H1 (cell line): ENCODE measurements at regions not wholly inside any gene's neighbourhood (a gene's known extent, or its start where the extent isn't known, plus 50 kb on each side); places are given as distances from the start of the nearest gene placed in this dataset.

Experiments used
- CTCF ChIA-PET: fragments of 300-600 bp; sonication (Branson Sonifier 250); formaldehyde crosslinking; loops from one replicate; lab custom pipeline; 2021; ENCODE audit not compliant: partially characterized antibody; lab: Charles Lee
- POLR2A ChIA-PET: fragments of 300-600 bp; sonication (Branson Sonifier 250); formaldehyde crosslinking; loops from one replicate; lab custom pipeline; 2021; ENCODE audit warnings: inconsistent platforms; ENCODE audit not compliant: partially characterized antibody; lab: Charles Lee
- DNase-seq, 2 experiments: peaks; one replicate each; pipeline versions ENCODE4 v3.0.0 to v3.0.0-alpha.2; 2010 to 2022; ENCODE audit warnings: low spot score in 2 of 2, low read depth in 1 of 2, mixed read lengths in 1 of 2
- FAIRE-seq: peaks from 2 replicates; lab custom pipeline; 2011; peaks lifted over from hg19 to GRCh38; lab: Jason Lieb, UNC
- H2AFZ ChIP-seq: 2 replicates; pipeline ENCODE4 v1.8.1; 2012; ENCODE audit warnings: low read length, inconsistent platforms
- H2AK5ac ChIP-seq: 2 replicates; pipeline ENCODE4 v1.6.1; 2013; ENCODE audit warnings: low read depth, low read length
- H2BK120ac ChIP-seq: replicated peaks from 2 replicates; pipeline ENCODE3; 2013; ENCODE audit warnings: low read depth, low read length, inconsistent platforms
- H2BK12ac ChIP-seq: 2 replicates; pipeline ENCODE4 v1.6.1; 2013; ENCODE audit warnings: low read depth, low read length
- H2BK15ac ChIP-seq: 2 replicates; pipeline ENCODE4 v1.6.1; 2013; ENCODE audit warnings: low read length
- H2BK20ac ChIP-seq: 2 replicates; pipeline ENCODE4 v1.6.1; 2013; ENCODE audit warnings: low read length
- H2BK5ac ChIP-seq: 2 replicates; pipeline ENCODE4 v1.6.1; 2013; ENCODE audit warnings: low read depth, low read length
- H3K14ac ChIP-seq: 2 replicates; pipeline ENCODE4 v1.6.1; 2013; ENCODE audit warnings: inconsistent platforms; ENCODE audit not compliant: insufficient read length
- H3K18ac ChIP-seq: 2 replicates; pipeline ENCODE4 v1.6.1; 2013; ENCODE audit warnings: low read length; ENCODE audit errors: extremely low read depth
- H3K23ac ChIP-seq: 2 replicates; pipeline ENCODE4 v1.6.1; 2013; ENCODE audit warnings: inconsistent platforms; ENCODE audit not compliant: insufficient read length
- H3K23me2 ChIP-seq: 2 replicates; pipeline ENCODE4 v1.6.1; 2013; ENCODE audit warnings: low read depth, low read length
- H3K27ac ChIP-seq: 2 replicates; pipeline ENCODE4 v1.6.1; 2011; ENCODE audit warnings: low read depth, low read length, inconsistent platforms
- H3K27me3 ChIP-seq, 4 experiments: replicated peaks in 1 of 4; 1 replicate in 1 of 4; 2 replicates in 3 of 4; pipeline versions ENCODE4 v1.6.1 to v1.8.1; 2011 to 2013; ENCODE audit warnings: low read length in 3 of 4, mild to moderate bottlenecking in 3 of 4, inconsistent platforms in 2 of 4, mixed read lengths in 2 of 4, moderate library complexity in 1 of 4; ENCODE audit not compliant: control insufficient read depth in 3 of 4, insufficient read depth in 3 of 4; ENCODE audit errors: extremely low read depth in 1 of 4
- H3K36me3 ChIP-seq, 4 experiments: 2 replicates each; pipeline versions ENCODE4 v1.6.1 to v1.8.1; 2011 to 2013; ENCODE audit warnings: mild to moderate bottlenecking in 4 of 4, low read length in 3 of 4, moderate library complexity in 2 of 4, control low read depth in 1 of 4, inconsistent platforms in 1 of 4; ENCODE audit not compliant: insufficient read depth in 4 of 4, control insufficient read depth in 2 of 4
- H3K4ac ChIP-seq: replicated peaks from 2 replicates; pipeline ENCODE3; 2013; ENCODE audit warnings: low read length, low read depth, mixed read lengths, inconsistent platforms; ENCODE audit not compliant: insufficient read length
- H3K4me1 ChIP-seq, 4 experiments: replicated peaks in 1 of 4; 1 replicate in 1 of 4; 2 replicates in 3 of 4; pipeline versions ENCODE4 v1.6.1 to v1.8.1; 2011 to 2013; ENCODE audit warnings: low read length in 3 of 4, inconsistent platforms in 2 of 4, mixed read lengths in 1 of 4; ENCODE audit not compliant: insufficient read depth in 4 of 4, control insufficient read depth in 3 of 4
- H3K4me2 ChIP-seq, 2 experiments: 2 replicates each; pipeline versions ENCODE4 v1.6.1 to v1.8.1; 2011 to 2013; ENCODE audit warnings: low read depth in 2 of 2, low read length in 2 of 2, control low read depth in 1 of 2, inconsistent platforms in 1 of 2, mild to moderate bottlenecking in 1 of 2; ENCODE audit not compliant: insufficient read depth in 1 of 2
- H3K4me3 ChIP-seq, 4 experiments: fragments of 200-600, 300-600 bp in 1 of 4; sonication (generic), shearing (Covaris generic), sonication (Bioruptor Twin) in 1 of 4; 2 replicates each; pipeline versions ENCODE4 v1.5.1 to v1.8.1; 2011 to 2016; ENCODE audit warnings: low read length in 4 of 4, low read depth in 3 of 4, control low read depth in 2 of 4, inconsistent platforms in 2 of 4, mild to moderate bottlenecking in 2 of 4, mixed read lengths in 1 of 4, moderate library complexity in 1 of 4; ENCODE audit not compliant: insufficient read depth in 2 of 4; ENCODE audit errors: extremely low read depth in 1 of 4
- H3K56ac ChIP-seq: replicated peaks from 2 replicates; pipeline ENCODE3; 2013; ENCODE audit warnings: low read depth, mild to moderate bottlenecking, mixed read lengths, low read length, inconsistent platforms; ENCODE audit not compliant: insufficient read length
- H3K79me1 ChIP-seq: 2 replicates; pipeline ENCODE4 v1.6.1; 2013; ENCODE audit warnings: low read depth, low read length, control low read depth
- H3K79me2 ChIP-seq, 2 experiments: 2 replicates each; pipeline versions ENCODE4 v1.6.1 to v1.8.1; 2012 to 2013; ENCODE audit warnings: low read length in 2 of 2, mild to moderate bottlenecking in 2 of 2, inconsistent platforms in 1 of 2; ENCODE audit not compliant: insufficient read depth in 2 of 2, control insufficient read depth in 1 of 2
- H3K9ac ChIP-seq, 4 experiments: replicated peaks in 1 of 4; 1 replicate in 1 of 4; 2 replicates in 3 of 4; pipeline versions ENCODE4 v1.6.1 to v1.8.1; 2011 to 2013; ENCODE audit warnings: low read depth in 3 of 4, low read length in 3 of 4, control low read depth in 2 of 4, mild to moderate bottlenecking in 2 of 4, moderate library complexity in 2 of 4, inconsistent platforms in 1 of 4; ENCODE audit errors: extremely low read depth in 1 of 4
- H3K9me3 ChIP-seq, 2 experiments: 2 replicates each; pipeline versions ENCODE4 v1.6.1 to v1.8.1; 2012 to 2013; ENCODE audit warnings: mild to moderate bottlenecking in 2 of 2, moderate library complexity in 2 of 2, control low read depth in 1 of 2, inconsistent platforms in 1 of 2, low read depth in 1 of 2, low read length in 1 of 2, mixed read lengths in 1 of 2; ENCODE audit not compliant: insufficient read depth in 2 of 2
- H4K20me1 ChIP-seq, 2 experiments: replicated peaks in 1 of 2; 2 replicates each; pipeline versions ENCODE3 to v1.8.1; 2011 to 2013; ENCODE audit warnings: inconsistent platforms in 2 of 2, low read length in 2 of 2, mild to moderate bottlenecking in 1 of 2; ENCODE audit not compliant: insufficient read depth in 2 of 2, control insufficient read depth in 1 of 2
- H4K5ac ChIP-seq: 2 replicates; pipeline ENCODE4 v1.6.1; 2013; ENCODE audit warnings: low read length, low read depth, mixed read lengths, inconsistent platforms; ENCODE audit not compliant: insufficient read length
- H4K8ac ChIP-seq: 2 replicates; pipeline ENCODE4 v1.8.0; 2013; ENCODE audit warnings: mild to moderate bottlenecking, moderate library complexity, low read length, inconsistent platforms; ENCODE audit not compliant: insufficient read depth; ENCODE audit errors: extremely low read depth
- H4K91ac ChIP-seq: replicated peaks from 2 replicates; pipeline ENCODE3; 2013; ENCODE audit warnings: low read length, mixed read lengths, inconsistent platforms; ENCODE audit not compliant: insufficient read length
- ATF3 ChIP-seq: IDR thresholded peaks from 2 replicates; pipeline ENCODE4 v1.6.1; 2011; ENCODE audit warnings: low read depth, mild to moderate bottlenecking, low read length; ENCODE audit not compliant: insufficient read depth
- BRCA1 ChIP-seq: IDR thresholded peaks from 2 replicates; pipeline ENCODE4 v1.6.1; 2012; ENCODE audit warnings: low read depth, low read length, improper control_type of control experiment
- CHD1 ChIP-seq: IDR thresholded peaks from 2 replicates; pipeline ENCODE4 v1.6.1; 2012; ENCODE audit warnings: low read depth, low read length, improper control_type of control experiment
- CREB1 ChIP-seq: IDR thresholded peaks from 2 replicates; pipeline ENCODE4 v1.6.1; 2012; ENCODE audit warnings: inconsistent platforms
- EP300 ChIP-seq, 2 experiments: IDR thresholded peaks; 1 replicate in 1 of 2; 2 replicates in 1 of 2; pipeline ENCODE4 v1.6.1; 2011 to 2012; ENCODE audit warnings: low read depth in 2 of 2, low read length in 2 of 2, mild to moderate bottlenecking in 2 of 2, borderline replicate concordance in 1 of 2, inconsistent platforms in 1 of 2, moderate library complexity in 1 of 2
- JUND ChIP-seq: IDR thresholded peaks from 2 replicates; pipeline ENCODE4 v1.6.1; 2011; ENCODE audit warnings: mild to moderate bottlenecking, improper control_type of control experiment, low read length
- NANOG ChIP-seq: IDR thresholded peaks from 2 replicates; pipeline ENCODE4 v1.6.1; 2011; ENCODE audit warnings: low read length, low read depth, mild to moderate bottlenecking, inconsistent platforms; ENCODE audit not compliant: insufficient read depth, poor library complexity, severe bottlenecking
- PHF8 ChIP-seq: fragments of 200-600 bp; sonication (generic); conservative IDR thresholded peaks from 2 replicates; pipeline ENCODE4 v1.7.1; 2012; ENCODE audit warnings: low read depth, mild to moderate bottlenecking, inconsistent platforms, low read length, moderate library complexity
- RAD21 ChIP-seq, 2 experiments: IDR thresholded peaks in 1 of 2; conservative IDR thresholded peaks in 1 of 2; 2 replicates each; pipeline ENCODE4 v1.6.1; 2011; ENCODE audit warnings: low read depth in 2 of 2, low read length in 2 of 2, improper control_type of control experiment in 1 of 2, inconsistent platforms in 1 of 2, mild to moderate bottlenecking in 1 of 2, moderate library complexity in 1 of 2
- RNF2 ChIP-seq: fragments of 200-900, 300-1000 bp; sonication (generic); IDR thresholded peaks from 2 replicates; pipeline ENCODE4 v1.7.1; 2016; ENCODE audit warnings: borderline replicate concordance, low read depth, mild to moderate bottlenecking, antibody characterized with exemption, low read length; ENCODE audit not compliant: poor library complexity, severe bottlenecking; ENCODE audit errors: missing control alignments
- TCF12 ChIP-seq: IDR thresholded peaks from 2 replicates; pipeline ENCODE4 v1.6.1; 2011; ENCODE audit warnings: low read depth, mild to moderate bottlenecking, low read length
- WGBS, 2 experiments: shearing (Covaris generic) in 1 of 2; methylation state at CpG; one replicate each; pipeline versions ENCODE4 v1.1.6 to v1.1.7; 2013 to 2015; ENCODE audit warnings: low lambda C conversion rate in 2 of 2, mixed read lengths in 2 of 2, inconsistent platforms in 1 of 2, low coverage in 1 of 2, missing lambda C conversion rate in 1 of 2; ENCODE audit not compliant: insufficient replicate concordance in 2 of 2, insufficient coverage in 1 of 2, insufficient read length in 1 of 2; ENCODE audit errors: extremely low coverage in 1 of 2, missing lambda C conversion rate in 1 of 2; 5-methylcytosine and 5-hydroxymethylcytosine counted together

- ChIA-PET POLR2A (no interaction called here), CTCF (interaction anchor here (0.9 to 1.2 kb wide), 2 partner anchors 11 to 18 kb away, joined by 3 to 4 read pairs; no protein-coding TSS in a partner anchor)
- Histone ChIP-seq H3K23me2 (no peaks in the 10 kb centered on the region), H2BK12ac (peak overlapping the region; percentile 68; the same call in 1 of the 2 replicates), H3K56ac (no peak overlapping the region), H2BK15ac (0 out of 2 replicates have a peak overlapping the region, but pooled peaks have one; percentile 31), H2AK5ac (no peak overlapping the region), H3K9me3 (no peaks in the 10 kb centered on the region), H3K4me2 (no peak overlapping the region), H4K5ac (no peak overlapping the region), H3K4me1 (peaks cover 0 to 18% (median 10%) of the 10 kb centered on the region in 4 experiments; a peak in 6 of 7 replicates), H3K14ac (no peak overlapping the region), H2AFZ (no peak overlapping the region), H2BK20ac (no peak overlapping the region), H3K4me3 (no peak overlapping the region), H4K8ac (no peak overlapping the region; the same call in none of the 2 replicates), H3K18ac (no peak overlapping the region; the same call in 1 of the 2 replicates), H4K20me1 (no peaks in the 10 kb centered on the region), H3K4ac (no peak overlapping the region), H4K91ac (peak overlapping the region; percentile 25), H3K79me1 (no peaks in the 10 kb centered on the region), H3K9ac (no peak overlapping the region), H2BK5ac (no peak overlapping the region), H3K23ac (no peak overlapping the region), H2BK120ac (no peak overlapping the region), H3K27me3 (no peaks in the 10 kb centered on the region), H3K36me3 (no peaks in the 10 kb centered on the region), H3K27ac (no peak overlapping the region), H3K79me2 (no peaks in the 10 kb centered on the region)
- FAIRE-seq (no peak), DNase-seq (no peak)
- 86% methylated on average over 11 of the region's 11 CpGs; no CpG with 5 or more reads in 1 of the 2 experiments for WGBS, 2 experiments
- TF ChIP-seq NANOG (no peak), CHD1 (no peak), TCF12 (no peak), PHF8 (no peak), JUND (no peak), CREB1 (no peak), RNF2 (no peak), RAD21 (IDR thresholded peaks at IDR 0.05 in 1 of 2, conservative IDR thresholded peaks at IDR 0.05 in 1 of 2; ENCODE audit: low read depth in 2 of 2, low read length in 2 of 2) (no peak), ATF3 (no peak), BRCA1 (no peak), EP300 (IDR thresholded peaks at IDR 0.05; ENCODE audit: borderline replicate concordance in 1 of 2, low read depth in 2 of 2, low read length in 2 of 2) (no peak)
Measured at GRCh38 chr2:128404709-128405466, 86.2 kb upstream of the HS6ST1 start.
